ENCODE measurements at regions not wholly inside any gene's neighbourhood (a gene's known extent, or its start where the extent isn't known, plus 50 kb on each side); places are given as distances from the start of the nearest gene placed in this dataset.
"Not testable (repeated sequence)": the region's sequence is repeated elsewhere in the genome, so short reads cannot be mapped to it uniquely, and the experiment has no call there.

DNA sequence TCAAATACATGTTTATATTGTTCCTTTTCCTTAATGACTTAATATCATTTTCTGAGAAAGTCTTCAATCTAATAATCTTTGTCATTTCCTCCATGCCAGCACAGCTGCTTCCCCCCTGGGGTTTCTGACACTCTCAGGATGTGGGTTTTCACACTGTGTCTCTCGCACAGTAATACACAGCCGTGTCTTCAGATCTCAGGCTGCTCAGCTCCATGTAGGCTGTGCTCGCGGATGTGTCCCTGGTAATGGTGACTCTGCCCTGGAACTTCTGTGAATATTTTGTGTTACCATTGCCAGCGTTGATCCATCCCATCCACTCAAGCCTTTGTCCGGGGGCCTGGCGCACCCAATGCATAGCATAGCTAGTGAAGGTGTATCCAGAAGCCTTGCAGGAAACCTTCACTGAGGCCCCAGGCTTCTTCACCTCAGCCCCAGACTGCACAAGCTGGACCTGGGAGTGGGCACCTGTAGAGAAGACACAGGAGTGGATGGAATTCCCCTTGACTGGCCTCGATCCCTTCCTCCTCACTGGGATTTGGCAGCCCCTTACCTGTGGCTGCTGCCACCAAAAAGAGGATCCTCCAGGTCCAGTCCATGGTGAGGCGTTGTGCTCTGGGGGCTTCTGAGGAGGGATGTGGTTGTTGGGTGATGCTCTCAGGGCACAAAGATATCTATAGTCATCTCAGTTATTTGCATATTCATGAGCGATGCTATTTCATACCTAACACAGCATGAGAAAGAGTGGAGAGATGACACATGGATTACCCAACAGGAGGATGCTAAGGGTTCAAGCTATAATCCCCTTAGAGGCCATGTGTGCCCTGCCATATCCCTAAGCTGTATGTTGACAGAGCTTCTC lies 478.8 kb downstream of the TMEM121 start:
- TF ChIP-seq, protein P1, sequence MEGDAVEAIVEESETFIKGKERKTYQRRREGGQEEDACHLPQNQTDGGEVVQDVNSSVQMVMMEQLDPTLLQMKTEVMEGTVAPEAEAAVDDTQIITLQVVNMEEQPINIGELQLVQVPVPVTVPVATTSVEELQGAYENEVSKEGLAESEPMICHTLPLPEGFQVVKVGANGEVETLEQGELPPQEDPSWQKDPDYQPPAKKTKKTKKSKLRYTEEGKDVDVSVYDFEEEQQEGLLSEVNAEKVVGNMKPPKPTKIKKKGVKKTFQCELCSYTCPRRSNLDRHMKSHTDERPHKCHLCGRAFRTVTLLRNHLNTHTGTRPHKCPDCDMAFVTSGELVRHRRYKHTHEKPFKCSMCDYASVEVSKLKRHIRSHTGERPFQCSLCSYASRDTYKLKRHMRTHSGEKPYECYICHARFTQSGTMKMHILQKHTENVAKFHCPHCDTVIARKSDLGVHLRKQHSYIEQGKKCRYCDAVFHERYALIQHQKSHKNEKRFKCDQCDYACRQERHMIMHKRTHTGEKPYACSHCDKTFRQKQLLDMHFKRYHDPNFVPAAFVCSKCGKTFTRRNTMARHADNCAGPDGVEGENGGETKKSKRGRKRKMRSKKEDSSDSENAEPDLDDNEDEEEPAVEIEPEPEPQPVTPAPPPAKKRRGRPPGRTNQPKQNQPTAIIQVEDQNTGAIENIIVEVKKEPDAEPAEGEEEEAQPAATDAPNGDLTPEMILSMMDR (IDR thresholded peaks at IDR 0.05; ENCODE audit: low read depth, low read length, poor library complexity, severe bottlenecking): not testable (repeated sequence)
- TF ChIP-seq EZH2phosphoT487 (IDR thresholded peaks at IDR 0.05; ENCODE audit: borderline replicate concordance, low read length): not testable (repeated sequence)

Data from DOHH2 (cell line).